HL-60/S4 (cell line): ENCODE measurements at regions not wholly inside any gene's neighbourhood (a gene's known extent, or its start where the extent isn't known, plus 50 kb on each side); places are given as distances from the start of the nearest gene placed in this dataset.
"Not testable (repeated sequence)": the region's sequence is repeated elsewhere in the genome, so short reads cannot be mapped to it uniquely, and the experiment has no call there.

ENCODE experiments used
- in situ Hi-C: fragments of 300-500 bp; cut with MboI; formaldehyde crosslinking; loops from 2 replicates; pipeline ENCODE4 v1.14.3; 2022; ENCODE audit warnings: low sequenced_read_pairs

- in situ Hi-C loops, result no loop called here
Measured at GRCh38 chr12:34300376-34301250, 278.3 kb downstream of the ALG10 start.

GRCh38 chr12:34301251-34302130 lies 279.2 kb downstream of the ALG10 start:
- in situ Hi-C loops, result no loop called here

- in situ Hi-C loops, result no loop called here
Measured at GRCh38 chr12:34302131-34302885, 280.0 kb downstream of the ALG10 start.

- in situ Hi-C loops, result no loop called here
Measured at GRCh38 chr12:34303091-34303870, 281.0 kb downstream of the ALG10 start.

- in situ Hi-C loops, result no loop called here
Measured at GRCh38 chr12:34304001-34304400, 281.7 kb downstream of the ALG10 start.

GRCh38 chr12:34304546-34304945 lies 282.2 kb downstream of the ALG10 start:
- in situ Hi-C loops, result no loop called here

- in situ Hi-C loops, result no loop called here
Measured at GRCh38 chr12:34305176-34305575, 282.9 kb downstream of the ALG10 start.

- in situ Hi-C loops, result no loop called here
Measured at GRCh38 chr12:34306133-34306830, 284.0 kb downstream of the ALG10 start.

- in situ Hi-C loops, result not testable (repeated sequence)
Measured at GRCh38 chr12:34309806-34310804, 287.8 kb downstream of the ALG10 start.

GRCh38 chr12:34311337-34311736 lies 289.0 kb downstream of the ALG10 start:
- in situ Hi-C loops, result no loop called here

GRCh38 chr12:34327671-34328070 lies 305.4 kb downstream of the ALG10 start:
- in situ Hi-C loops, result no loop called here

GRCh38 chr12:34333337-34333736 lies 311.0 kb downstream of the ALG10 start:
- in situ Hi-C loops, result no loop called here

GRCh38 chr12:34334538-34334937 lies 312.2 kb downstream of the ALG10 start:
- in situ Hi-C loops, result no loop called here

- in situ Hi-C loops, result no loop called here
Measured at GRCh38 chr12:34334953-34335743, 312.9 kb downstream of the ALG10 start.

- in situ Hi-C loops, result no loop called here
Measured at GRCh38 chr12:34335819-34336262, 313.5 kb downstream of the ALG10 start.

GRCh38 chr12:34336619-34337465 lies 314.5 kb downstream of the ALG10 start:
- in situ Hi-C loops, result no loop called here

- in situ Hi-C loops, result no loop called here
Measured at GRCh38 chr12:34338751-34339150, 316.5 kb downstream of the ALG10 start.
